ENCODE measurements at regions not wholly inside any gene's neighbourhood (a gene's known extent, or its start where the extent isn't known, plus 50 kb on each side); places are given as distances from the start of the nearest gene placed in this dataset.

- TF ChIP-seq, protein P1, sequence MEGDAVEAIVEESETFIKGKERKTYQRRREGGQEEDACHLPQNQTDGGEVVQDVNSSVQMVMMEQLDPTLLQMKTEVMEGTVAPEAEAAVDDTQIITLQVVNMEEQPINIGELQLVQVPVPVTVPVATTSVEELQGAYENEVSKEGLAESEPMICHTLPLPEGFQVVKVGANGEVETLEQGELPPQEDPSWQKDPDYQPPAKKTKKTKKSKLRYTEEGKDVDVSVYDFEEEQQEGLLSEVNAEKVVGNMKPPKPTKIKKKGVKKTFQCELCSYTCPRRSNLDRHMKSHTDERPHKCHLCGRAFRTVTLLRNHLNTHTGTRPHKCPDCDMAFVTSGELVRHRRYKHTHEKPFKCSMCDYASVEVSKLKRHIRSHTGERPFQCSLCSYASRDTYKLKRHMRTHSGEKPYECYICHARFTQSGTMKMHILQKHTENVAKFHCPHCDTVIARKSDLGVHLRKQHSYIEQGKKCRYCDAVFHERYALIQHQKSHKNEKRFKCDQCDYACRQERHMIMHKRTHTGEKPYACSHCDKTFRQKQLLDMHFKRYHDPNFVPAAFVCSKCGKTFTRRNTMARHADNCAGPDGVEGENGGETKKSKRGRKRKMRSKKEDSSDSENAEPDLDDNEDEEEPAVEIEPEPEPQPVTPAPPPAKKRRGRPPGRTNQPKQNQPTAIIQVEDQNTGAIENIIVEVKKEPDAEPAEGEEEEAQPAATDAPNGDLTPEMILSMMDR (IDR thresholded peaks at IDR 0.05 in 4 of 5, conservative IDR thresholded peaks at IDR 0.05 in 1 of 5) = no peak
- TF ChIP-seq POLR2A (IDR thresholded peaks at IDR 0.05) = no peak
Measured at GRCh38 chr3:167078070-167078622, 302.0 kb downstream of the ZBBX start.

All from gastrocnemius medialis (tissue), 4 donors.